ENCODE measurements at regions not wholly inside any gene's neighbourhood (a gene's known extent, or its start where the extent isn't known, plus 50 kb on each side); places are given as distances from the start of the nearest gene placed in this dataset.

DNA sequence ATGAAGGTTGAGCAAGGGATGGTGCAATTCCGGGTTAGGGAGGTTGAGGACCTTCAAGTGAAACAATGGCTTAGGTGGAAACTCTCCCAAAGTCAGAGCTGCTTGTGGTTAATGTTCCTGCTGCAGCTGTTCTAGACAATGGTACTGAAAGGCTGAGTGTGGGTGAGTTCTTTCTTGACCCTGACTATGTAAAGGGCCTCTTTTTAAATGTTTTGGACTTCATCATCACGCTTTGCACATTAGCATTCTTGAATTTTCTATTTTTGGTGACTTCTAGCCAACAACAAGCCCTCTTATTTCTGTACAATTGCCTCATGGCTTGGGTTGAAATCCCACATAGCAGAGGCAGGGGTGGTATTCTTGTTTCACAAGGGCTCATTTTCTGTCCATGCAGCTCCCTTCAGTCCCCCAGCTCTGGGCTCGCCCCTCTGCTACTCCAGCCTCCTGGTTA, 136.3 kb upstream of the ANKRD55 start:
- H4K20me1 ChIP-seq (ENCODE audit: insufficient read depth): no peaks in the 10 kb centered on the region
- H3K9me3 ChIP-seq (ENCODE audit: low read depth): no peaks in the 10 kb centered on the region
- H3K36me3 ChIP-seq (ENCODE audit: low read depth): no peaks in the 10 kb centered on the region
- TF ChIP-seq EZH2 (IDR thresholded peaks at IDR 0.05; ENCODE audit: insufficient read depth, poor library complexity, severe bottlenecking) (no peak), EZH2phosphoT487 (IDR thresholded peaks at IDR 0.05; ENCODE audit: insufficient read depth, low read depth) (no peak)
- no peak for DNase-seq
- no peak overlapping the region for H3K27ac ChIP-seq
- WGBS, 2 experiments (ENCODE audit: low coverage in 1 of 2, low lambda C conversion rate in 2 of 2, missing lambda C conversion rate in 2 of 2): 70 to 82% methylated on average over 3 of the region's 3 CpGs
- no peak overlapping the region for H3K4me3 ChIP-seq
- in situ Hi-C loops (cut with MboI): no loop called here
- no peaks in the 10 kb centered on the region for H3K9me2 ChIP-seq (ENCODE audit: insufficient read depth)
- H3K4me2 ChIP-seq (ENCODE audit: unreplicated experiment): no peak overlapping the region
- 0 out of 2 replicates have a peak, but pooled peaks cover 6% of the 10 kb centered on the region for H3K27me3 ChIP-seq (replicated peaks; ENCODE audit: insufficient read depth)
- H3K9ac ChIP-seq: no peak overlapping the region
- H3K4me1 ChIP-seq (ENCODE audit: insufficient read depth): no peaks in the 10 kb centered on the region
- H3K79me2 ChIP-seq (ENCODE audit: insufficient read depth): no peaks in the 10 kb centered on the region
- H3F3A ChIP-seq (ENCODE audit: insufficient read depth): no peaks in the 10 kb centered on the region
- H2AFZ ChIP-seq: no peak overlapping the region

DNA sequence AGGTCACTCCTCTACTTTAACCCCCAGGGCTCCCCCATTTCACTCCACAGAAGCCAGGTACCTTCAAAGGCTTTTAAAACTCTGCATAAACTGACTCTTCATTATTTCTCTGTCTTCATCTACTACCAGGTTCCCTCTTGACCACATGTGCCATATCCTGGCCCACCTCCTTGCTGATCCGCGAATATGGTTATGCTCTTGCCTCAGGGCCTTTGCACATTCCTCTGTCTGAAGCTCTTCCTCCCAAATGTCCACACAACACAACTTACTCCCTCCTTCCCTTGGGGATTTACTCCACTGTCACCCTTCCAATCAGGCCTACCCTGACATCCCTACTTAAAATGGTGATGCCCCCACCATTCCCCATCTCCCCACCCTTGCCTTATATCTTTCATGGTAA, 134.6 kb upstream of the ANKRD55 start:
- Histone ChIP-seq H3K27ac (no peak overlapping the region), H4K20me1 (ENCODE audit: insufficient read depth) (no peaks in the 10 kb centered on the region), H3K9me2 (ENCODE audit: insufficient read depth) (no peaks in the 10 kb centered on the region), H2AFZ (no peak overlapping the region), H3K9ac (no peak overlapping the region), H3F3A (ENCODE audit: insufficient read depth) (no peaks in the 10 kb centered on the region), H3K36me3 (ENCODE audit: low read depth) (no peaks in the 10 kb centered on the region), H3K4me3 (no peak overlapping the region), H3K9me3 (ENCODE audit: low read depth) (no peaks in the 10 kb centered on the region), H3K4me1 (ENCODE audit: insufficient read depth) (no peaks in the 10 kb centered on the region), H3K79me2 (ENCODE audit: insufficient read depth) (no peaks in the 10 kb centered on the region), H3K27me3 (replicated peaks; ENCODE audit: insufficient read depth) (0 out of 2 replicates have a peak, but pooled peaks cover 6% of the 10 kb centered on the region), H3K4me2 (ENCODE audit: unreplicated experiment) (no peak overlapping the region)
- DNase-seq: no peak
- no peak for TF ChIP-seq EZH2 (IDR thresholded peaks at IDR 0.05; ENCODE audit: insufficient read depth, poor library complexity, severe bottlenecking)
- no peak for TF ChIP-seq EZH2phosphoT487 (IDR thresholded peaks at IDR 0.05; ENCODE audit: insufficient read depth, low read depth)
- in situ Hi-C loops (cut with MboI): no loop called here
- WGBS, 2 experiments (ENCODE audit: low coverage in 1 of 2, low lambda C conversion rate in 2 of 2, missing lambda C conversion rate in 2 of 2): 85 to 86% methylated on average over 2 of the region's 2 CpGs

DNA sequence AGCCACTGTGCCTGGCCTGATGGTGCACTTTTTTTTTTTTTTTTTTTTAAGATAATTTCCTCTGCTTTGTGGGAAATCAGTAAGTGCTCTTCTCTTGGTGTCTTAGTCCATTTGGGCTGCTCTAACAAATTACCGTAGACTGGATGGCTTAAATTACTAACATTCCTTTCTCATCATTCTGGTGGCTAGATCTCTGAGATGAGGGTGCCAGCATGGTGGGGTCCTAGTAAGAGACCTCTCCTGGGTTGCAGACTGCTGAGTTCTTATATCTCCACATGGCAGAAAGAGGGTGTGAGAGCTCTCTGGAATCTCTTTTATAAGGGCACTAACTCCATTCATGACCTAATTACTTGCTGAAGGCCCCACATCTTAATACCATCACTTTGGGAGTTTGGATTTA, 133.9 kb upstream of the ANKRD55 start:
- H3K9me2 ChIP-seq (ENCODE audit: insufficient read depth): no peaks in the 10 kb centered on the region
- no peaks in the 10 kb centered on the region for H3K4me1 ChIP-seq (ENCODE audit: insufficient read depth)
- no peak for DNase-seq
- no peak overlapping the region for H3K4me3 ChIP-seq
- no peaks in the 10 kb centered on the region for H4K20me1 ChIP-seq (ENCODE audit: insufficient read depth)
- H3K36me3 ChIP-seq (ENCODE audit: low read depth): no peaks in the 10 kb centered on the region
- no peaks in the 10 kb centered on the region for H3K9me3 ChIP-seq (ENCODE audit: low read depth)
- 85 to 100% methylated on average over 1 of the region's 1 CpG for WGBS, 2 experiments (ENCODE audit: low coverage in 1 of 2, low lambda C conversion rate in 2 of 2, missing lambda C conversion rate in 2 of 2)
- H2AFZ ChIP-seq: no peak overlapping the region
- no peaks in the 10 kb centered on the region for H3F3A ChIP-seq (ENCODE audit: insufficient read depth)
- no peak overlapping the region for H3K27ac ChIP-seq
- H3K4me2 ChIP-seq (ENCODE audit: unreplicated experiment): no peak overlapping the region
- no peaks in the 10 kb centered on the region for H3K79me2 ChIP-seq (ENCODE audit: insufficient read depth)
- in situ Hi-C loops (cut with MboI): no loop called here
- no peak overlapping the region for H3K9ac ChIP-seq
- 0 out of 2 replicates have a peak, but pooled peaks cover 6% of the 10 kb centered on the region for H3K27me3 ChIP-seq (replicated peaks; ENCODE audit: insufficient read depth)
- TF ChIP-seq EZH2 (IDR thresholded peaks at IDR 0.05; ENCODE audit: insufficient read depth, poor library complexity, severe bottlenecking) (no peak), EZH2phosphoT487 (IDR thresholded peaks at IDR 0.05; ENCODE audit: insufficient read depth, low read depth) (no peak)

DNA sequence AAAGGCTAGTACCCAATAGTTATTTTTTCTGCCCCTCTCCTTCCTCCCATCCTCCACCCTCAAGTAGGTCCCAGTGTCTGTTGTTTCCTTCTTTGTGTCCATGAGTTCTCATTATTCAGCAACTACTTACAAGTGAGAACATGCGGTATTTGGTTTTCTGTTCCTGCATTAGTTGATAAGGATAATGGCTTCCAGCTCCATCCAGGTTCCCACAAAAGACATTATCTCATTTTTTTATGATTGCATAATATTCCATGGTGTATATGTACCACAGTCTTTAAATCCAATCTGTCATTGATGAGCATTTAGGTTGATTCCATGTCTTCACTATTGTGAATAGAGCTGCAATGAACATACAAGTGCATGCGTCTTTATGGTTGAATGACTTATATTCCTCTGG, 128.3 kb upstream of the ANKRD55 start:
- no peak overlapping the region for H2AFZ ChIP-seq
- no peak for DNase-seq
- 87 to 90% methylated on average over 2 of the region's 2 CpGs for WGBS, 2 experiments (ENCODE audit: low coverage in 1 of 2, low lambda C conversion rate in 2 of 2, missing lambda C conversion rate in 2 of 2)
- H3K36me3 ChIP-seq (ENCODE audit: low read depth): no peaks in the 10 kb centered on the region
- no peak overlapping the region for H3K27ac ChIP-seq
- H4K20me1 ChIP-seq (ENCODE audit: insufficient read depth): no peaks in the 10 kb centered on the region
- H3K4me3 ChIP-seq: no peak overlapping the region
- H3K9me3 ChIP-seq (ENCODE audit: low read depth): no peaks in the 10 kb centered on the region
- no peaks in the 10 kb centered on the region for H3K27me3 ChIP-seq (replicated peaks; ENCODE audit: insufficient read depth)
- TF ChIP-seq EZH2 (IDR thresholded peaks at IDR 0.05; ENCODE audit: insufficient read depth, poor library complexity, severe bottlenecking) (no peak), EZH2phosphoT487 (IDR thresholded peaks at IDR 0.05; ENCODE audit: insufficient read depth, low read depth) (no peak)
- in situ Hi-C loops (cut with MboI): no loop called here
- H3K4me2 ChIP-seq (ENCODE audit: unreplicated experiment): no peak overlapping the region
- H3K9me2 ChIP-seq (ENCODE audit: insufficient read depth): no peaks in the 10 kb centered on the region
- no peaks in the 10 kb centered on the region for H3F3A ChIP-seq (ENCODE audit: insufficient read depth)
- no peaks in the 10 kb centered on the region for H3K79me2 ChIP-seq (ENCODE audit: insufficient read depth)
- no peak overlapping the region for H3K9ac ChIP-seq
- H3K4me1 ChIP-seq (ENCODE audit: insufficient read depth): peaks cover 7% of the 10 kb centered on the region; the same call in 1 of the 2 replicates

DNA sequence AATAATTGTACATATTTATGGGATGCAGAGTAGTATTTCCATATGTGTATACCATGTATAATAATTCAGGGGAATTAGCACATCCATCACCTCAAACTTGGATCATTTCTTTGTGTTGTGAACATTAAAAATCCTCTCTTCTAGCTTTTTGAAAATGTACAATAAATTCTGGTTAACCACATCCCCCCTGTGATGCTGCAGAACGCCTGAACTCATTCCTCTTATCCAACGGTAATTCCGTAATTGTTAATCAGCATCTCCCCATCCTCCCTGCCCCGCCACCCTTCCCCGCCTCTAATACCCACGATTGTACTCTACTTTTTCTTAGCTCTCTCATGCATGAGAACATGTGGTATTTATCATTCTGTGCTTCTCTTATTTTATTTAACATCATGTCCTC, 127.7 kb upstream of the ANKRD55 start:
- H3K27ac ChIP-seq: no peak overlapping the region
- H2AFZ ChIP-seq: no peak overlapping the region

More for the DNA sequence above, 127.7 kb upstream of the ANKRD55 start:
- Histone ChIP-seq H3K9me2 (ENCODE audit: insufficient read depth) (no peaks in the 10 kb centered on the region), H3K79me2 (ENCODE audit: insufficient read depth) (no peaks in the 10 kb centered on the region), H3K9me3 (ENCODE audit: low read depth) (no peaks in the 10 kb centered on the region), H3K4me1 (ENCODE audit: insufficient read depth) (peaks cover 10% of the 10 kb centered on the region), H3K4me3 (no peak overlapping the region), H3K27me3 (replicated peaks; ENCODE audit: insufficient read depth) (no peaks in the 10 kb centered on the region), H3K4me2 (ENCODE audit: unreplicated experiment) (no peak overlapping the region), H3K36me3 (ENCODE audit: low read depth) (no peaks in the 10 kb centered on the region), H4K20me1 (ENCODE audit: insufficient read depth) (no peaks in the 10 kb centered on the region), H3K9ac (no peak overlapping the region), H3F3A (ENCODE audit: insufficient read depth) (0 out of 2 replicates have a peak, but pooled peaks cover 4% of the 10 kb centered on the region)
- WGBS, 2 experiments (ENCODE audit: low coverage in 1 of 2, low lambda C conversion rate in 2 of 2, missing lambda C conversion rate in 2 of 2): 67 to 69% methylated on average over 6 of the region's 6 CpGs
- TF ChIP-seq EZH2phosphoT487 (IDR thresholded peaks at IDR 0.05; ENCODE audit: insufficient read depth, low read depth): no peak
- no peak for TF ChIP-seq EZH2 (IDR thresholded peaks at IDR 0.05; ENCODE audit: insufficient read depth, poor library complexity, severe bottlenecking)
- in situ Hi-C loops (cut with MboI): no loop called here
- DNase-seq: no peak

Data from GM23248 (cell line).